ENCODE measurements at regions not wholly inside any gene's neighbourhood (a gene's known extent, or its start where the extent isn't known, plus 50 kb on each side); places are given as distances from the start of the nearest gene placed in this dataset.

DNA sequence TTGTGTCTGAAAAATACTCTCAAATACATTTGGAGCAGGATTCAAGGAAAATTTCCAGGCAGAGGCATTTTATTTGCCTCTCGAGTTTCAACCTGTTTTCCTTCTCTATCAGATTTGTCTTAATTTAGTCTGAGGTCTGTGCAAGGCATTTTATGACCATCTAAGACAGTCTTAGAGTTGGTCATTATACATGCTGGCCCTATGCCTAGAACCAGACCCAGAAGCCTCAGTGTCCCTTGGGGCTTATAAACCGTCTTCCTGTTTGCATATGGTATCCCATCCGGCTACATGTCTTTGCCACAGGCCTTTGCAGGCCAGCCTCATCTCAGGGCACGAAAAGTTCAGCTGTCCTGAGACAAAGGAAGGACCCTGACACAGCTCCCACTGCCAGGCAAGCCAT lies 346.1 kb downstream of the SIPA1L2 start:
- 76 to 92% (median 80%) methylated on average over 4 of the region's 4 CpGs for WGBS, 5 donors
- intact Hi-C loops (cut with DNase I; ENCODE audit: low total_unique reads) = no loop called here
- peaks cover 0 to 5% (median 0%) of the 10 kb centered on the region in 7 donors for H3K27me3 ChIP-seq (replicated peaks in 1 of 7)
- H3K27ac ChIP-seq = no peak overlapping the region
- DNase-seq = no peak
- H3K4me1 ChIP-seq = no peaks in the 10 kb centered on the region
- no peak overlapping the region for H3K4me3 ChIP-seq
- H3K36me3 ChIP-seq = no peaks in the 10 kb centered on the region
- H3K9me3 ChIP-seq = no peaks in the 10 kb centered on the region
- TF ChIP-seq POLR2AphosphoS5 (IDR thresholded peaks at IDR 0.05) (no peak), POLR2A (IDR thresholded peaks at IDR 0.05) (no peak)

DNA sequence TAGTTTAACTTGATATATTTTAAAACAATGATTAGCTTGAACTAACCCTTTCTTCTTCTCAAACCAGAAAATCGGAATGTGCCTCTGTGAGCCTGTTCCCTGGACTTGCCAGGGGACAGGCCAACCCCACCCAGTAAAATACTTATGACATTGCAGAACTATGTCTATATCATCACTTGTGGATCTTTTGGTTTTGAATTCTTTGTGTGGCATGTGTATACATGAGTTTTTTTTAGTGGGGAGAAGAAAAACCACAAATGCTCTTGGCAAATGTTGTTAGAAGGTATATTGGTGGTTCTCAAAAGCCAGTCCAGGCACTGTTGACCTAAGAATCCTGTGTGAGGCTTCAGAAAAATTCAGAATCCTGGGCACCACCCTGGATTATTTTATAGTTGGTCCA lies 347.4 kb downstream of the SIPA1L2 start:
- Histone ChIP-seq H3K27ac (no peak overlapping the region), H3K4me1 (no peaks in the 10 kb centered on the region), H3K9me3 (no peaks in the 10 kb centered on the region), H3K27me3 (replicated peaks in 1 of 7) (peaks cover 0 to 9% (median 0%) of the 10 kb centered on the region in 7 donors), H3K36me3 (no peaks in the 10 kb centered on the region), H3K4me3 (no peak overlapping the region)
- intact Hi-C loops (cut with DNase I; ENCODE audit: low total_unique reads) = no loop called here
- 84 to 94% (median 88%) methylated on average over 1 of the region's 1 CpG for WGBS, 5 donors
- no peak for DNase-seq
- TF ChIP-seq, protein P1, sequence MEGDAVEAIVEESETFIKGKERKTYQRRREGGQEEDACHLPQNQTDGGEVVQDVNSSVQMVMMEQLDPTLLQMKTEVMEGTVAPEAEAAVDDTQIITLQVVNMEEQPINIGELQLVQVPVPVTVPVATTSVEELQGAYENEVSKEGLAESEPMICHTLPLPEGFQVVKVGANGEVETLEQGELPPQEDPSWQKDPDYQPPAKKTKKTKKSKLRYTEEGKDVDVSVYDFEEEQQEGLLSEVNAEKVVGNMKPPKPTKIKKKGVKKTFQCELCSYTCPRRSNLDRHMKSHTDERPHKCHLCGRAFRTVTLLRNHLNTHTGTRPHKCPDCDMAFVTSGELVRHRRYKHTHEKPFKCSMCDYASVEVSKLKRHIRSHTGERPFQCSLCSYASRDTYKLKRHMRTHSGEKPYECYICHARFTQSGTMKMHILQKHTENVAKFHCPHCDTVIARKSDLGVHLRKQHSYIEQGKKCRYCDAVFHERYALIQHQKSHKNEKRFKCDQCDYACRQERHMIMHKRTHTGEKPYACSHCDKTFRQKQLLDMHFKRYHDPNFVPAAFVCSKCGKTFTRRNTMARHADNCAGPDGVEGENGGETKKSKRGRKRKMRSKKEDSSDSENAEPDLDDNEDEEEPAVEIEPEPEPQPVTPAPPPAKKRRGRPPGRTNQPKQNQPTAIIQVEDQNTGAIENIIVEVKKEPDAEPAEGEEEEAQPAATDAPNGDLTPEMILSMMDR (IDR thresholded peaks at IDR 0.05 in 8 of 11, conservative IDR thresholded peaks at IDR 0.05 in 3 of 11) = no peak
- TF ChIP-seq POLR2A (IDR thresholded peaks at IDR 0.05) = no peak

DNA sequence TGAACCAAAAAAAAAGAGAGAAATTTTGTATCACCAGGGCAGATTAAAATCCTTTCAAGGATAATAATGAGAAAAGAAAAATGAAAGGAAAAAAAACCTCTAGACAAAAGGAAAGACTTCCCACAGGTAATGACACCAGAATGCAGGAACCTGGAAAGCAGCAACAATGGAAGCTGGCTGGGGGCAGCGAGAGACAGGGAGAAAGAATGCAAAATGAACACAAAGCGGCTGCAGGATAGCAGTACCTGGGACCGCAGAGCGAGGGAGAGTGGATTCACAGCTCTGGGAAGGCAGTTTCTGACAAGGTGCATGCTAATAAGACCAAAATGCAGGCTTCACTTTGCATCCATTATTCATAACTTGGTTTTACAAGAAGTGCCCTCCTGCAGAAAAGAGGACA lies 349.0 kb downstream of the SIPA1L2 start:
- Histone ChIP-seq H3K36me3 (no peaks in the 10 kb centered on the region), H3K4me3 (no peak overlapping the region), H3K9me3 (no peaks in the 10 kb centered on the region), H3K27me3 (replicated peaks in 1 of 7) (peaks cover 0 to 9% (median 0%) of the 10 kb centered on the region in 7 donors), H3K4me1 (no peaks in the 10 kb centered on the region), H3K27ac (no peak overlapping the region)
- intact Hi-C loops (cut with DNase I; ENCODE audit: low total_unique reads) = no loop called here
- DNase-seq = no peak
- 67 to 80% (median 70%) methylated on average over 4 of the region's 4 CpGs for WGBS, 5 donors
- TF ChIP-seq POLR2AphosphoS5 (IDR thresholded peaks at IDR 0.05) = no peak
- no peak for TF ChIP-seq POLR2A (IDR thresholded peaks at IDR 0.05)
- TF ChIP-seq, protein P1 (IDR thresholded peaks at IDR 0.05 in 8 of 11, conservative IDR thresholded peaks at IDR 0.05 in 3 of 11) = no peak

DNA sequence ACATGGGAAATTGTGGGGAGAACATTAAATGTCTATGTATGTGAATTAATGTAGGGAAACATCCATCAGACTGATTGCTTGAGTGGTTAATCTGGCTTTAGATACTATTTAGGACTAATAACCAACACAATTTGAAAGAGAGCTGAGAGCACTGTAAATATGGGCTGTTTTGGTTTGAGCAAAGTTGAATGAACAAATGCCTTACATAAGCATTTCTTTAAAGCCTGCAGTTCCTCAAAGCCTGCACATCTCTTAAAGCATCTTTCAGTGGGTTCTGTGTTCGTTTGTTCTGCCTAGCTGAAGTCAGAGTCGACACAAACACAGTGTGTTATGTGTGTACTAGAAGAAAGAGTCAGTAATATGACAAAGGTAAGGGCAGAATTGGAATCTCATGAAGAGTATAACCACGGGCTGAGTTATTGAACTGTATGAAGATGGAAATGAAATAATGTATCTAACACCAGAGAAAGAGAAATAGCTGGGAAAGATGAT lies 350.0 kb downstream of the SIPA1L2 start:
- DNase-seq = no peak
- no peaks in the 10 kb centered on the region for H3K36me3 ChIP-seq
- H3K4me1 ChIP-seq = no peaks in the 10 kb centered on the region
- H3K27me3 ChIP-seq (replicated peaks in 1 of 7) = peaks cover 0 to 9% (median 0%) of the 10 kb centered on the region in 7 donors
- 62 to 71% (median 70%) methylated on average over 3 of the region's 3 CpGs for WGBS, 5 donors
- H3K27ac ChIP-seq = no peak overlapping the region
- TF ChIP-seq, protein P1 (IDR thresholded peaks at IDR 0.05 in 8 of 11, conservative IDR thresholded peaks at IDR 0.05 in 3 of 11) = no peak
- no peak for TF ChIP-seq POLR2AphosphoS5 (IDR thresholded peaks at IDR 0.05)
- TF ChIP-seq POLR2A (IDR thresholded peaks at IDR 0.05) = no peak
- no peaks in the 10 kb centered on the region for H3K9me3 ChIP-seq
- H3K4me3 ChIP-seq = no peak overlapping the region
- intact Hi-C loops (cut with DNase I; ENCODE audit: low total_unique reads) = no loop called here

DNA sequence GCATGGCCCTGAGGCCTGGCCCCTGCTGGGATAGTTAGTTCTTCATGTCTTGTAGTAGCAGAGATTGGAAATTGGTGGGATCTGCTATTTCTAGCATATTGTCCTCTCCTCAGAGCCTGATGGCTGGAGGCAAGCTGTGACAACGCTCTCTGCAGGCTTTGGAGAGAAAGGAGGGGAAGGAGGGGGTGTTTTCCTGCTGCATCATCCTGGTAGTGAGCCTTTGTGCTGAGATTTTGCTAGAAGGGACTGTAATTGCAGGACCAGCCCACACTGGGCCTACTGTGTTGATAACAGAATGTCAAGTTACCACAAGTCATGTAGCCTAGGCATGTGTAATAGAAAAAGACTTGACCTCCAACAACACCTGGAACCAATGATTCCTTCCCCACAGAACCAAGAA lies 351.0 kb downstream of the SIPA1L2 start:
- Histone ChIP-seq H3K4me3 (no peak overlapping the region), H3K27ac (no peak overlapping the region), H3K9me3 (no peaks in the 10 kb centered on the region), H3K27me3 (replicated peaks in 1 of 7) (peaks cover 0 to 9% (median 0%) of the 10 kb centered on the region in 7 donors), H3K4me1 (no peaks in the 10 kb centered on the region), H3K36me3 (no peaks in the 10 kb centered on the region)
- intact Hi-C loops (cut with DNase I; ENCODE audit: low total_unique reads) = no loop called here
- DNase-seq = no peak
- no peak for TF ChIP-seq POLR2A (IDR thresholded peaks at IDR 0.05)
- no peak for TF ChIP-seq POLR2AphosphoS5 (IDR thresholded peaks at IDR 0.05)
- TF ChIP-seq, protein P1 (IDR thresholded peaks at IDR 0.05 in 8 of 11, conservative IDR thresholded peaks at IDR 0.05 in 3 of 11) = no peak
- WGBS, 5 donors = 65 to 83% (median 77%) methylated on average over 1 of the region's 1 CpG
